IgD-negative memory B cell (primary cell): ENCODE measurements at regions not wholly inside any gene's neighbourhood (a gene's known extent, or its start where the extent isn't known, plus 50 kb on each side); places are given as distances from the start of the nearest gene placed in this dataset.

Experiments used
- H3K27ac Mint-ChIP-seq, 3 donors: one replicate each; pipeline ENCODE4 v1.8.0; 2020 to 2022; ENCODE audit warnings: mild to moderate bottlenecking in 3 of 3, mixed read lengths in 3 of 3, moderate library complexity in 1 of 3
- H3K27me3 Mint-ChIP-seq: one replicate; pipeline ENCODE4 v1.8.0; 2021; ENCODE audit warnings: mixed read lengths
- H3K36me3 Mint-ChIP-seq: one replicate; pipeline ENCODE4 v1.8.0; 2020; ENCODE audit warnings: mild to moderate bottlenecking, mixed read lengths
- H3K4me1 Mint-ChIP-seq, 3 donors: one replicate each; pipeline ENCODE4 v1.8.0; 2020 to 2022; ENCODE audit warnings: mixed read lengths in 3 of 3, mild to moderate bottlenecking in 1 of 3
- H3K4me3 Mint-ChIP-seq, 4 donors: one replicate each; pipeline ENCODE4 v1.8.0; 2020 to 2022; ENCODE audit warnings: mild to moderate bottlenecking in 4 of 4, mixed read lengths in 4 of 4, moderate library complexity in 3 of 4
- H3K9me3 Mint-ChIP-seq, 3 donors: one replicate each; pipeline ENCODE4 v1.8.0; 2020 to 2021; ENCODE audit warnings: mixed read lengths in 3 of 3, mild to moderate bottlenecking in 1 of 3

GRCh38 chr3:159892171-159892795 is 96.4 kb upstream of the IL12A start:
- Mint-ChIP-seq H3K4me1 (no peaks in the 10 kb centered on the region), H3K27ac (no peak overlapping the region), H3K4me3 (no peak overlapping the region), H3K27me3 (no peaks in the 10 kb centered on the region), H3K9me3 (no peaks in the 10 kb centered on the region), H3K36me3 (no peaks in the 10 kb centered on the region)

- Mint-ChIP-seq H3K27me3 (no peaks in the 10 kb centered on the region), H3K9me3 (no peaks in the 10 kb centered on the region), H3K36me3 (no peaks in the 10 kb centered on the region), H3K4me3 (no peak overlapping the region), H3K4me1 (no peaks in the 10 kb centered on the region), H3K27ac (no peak overlapping the region)
Measured at GRCh38 chr3:159892801-159893200, 95.8 kb upstream of the IL12A start.

GRCh38 chr3:159894386-159894785 is 94.2 kb upstream of the IL12A start:
- H3K27ac Mint-ChIP-seq = no peak overlapping the region
- no peaks in the 10 kb centered on the region for H3K4me1 Mint-ChIP-seq
- no peaks in the 10 kb centered on the region for H3K36me3 Mint-ChIP-seq
- no peak overlapping the region for H3K4me3 Mint-ChIP-seq
- H3K27me3 Mint-ChIP-seq = no peaks in the 10 kb centered on the region
- H3K9me3 Mint-ChIP-seq = no peaks in the 10 kb centered on the region

GRCh38 chr3:159895430-159895829 is 93.2 kb upstream of the IL12A start:
- Mint-ChIP-seq H3K36me3 (no peaks in the 10 kb centered on the region), H3K27ac (no peak overlapping the region), H3K4me3 (no peak overlapping the region), H3K27me3 (no peaks in the 10 kb centered on the region), H3K4me1 (no peaks in the 10 kb centered on the region), H3K9me3 (no peaks in the 10 kb centered on the region)

GRCh38 chr3:159896543-159896942 is 92.1 kb upstream of the IL12A start:
- Mint-ChIP-seq H3K4me3 (no peak overlapping the region), H3K27ac (no peak overlapping the region), H3K36me3 (peaks cover 2% of the 10 kb centered on the region), H3K9me3 (no peaks in the 10 kb centered on the region), H3K4me1 (no peaks in the 10 kb centered on the region), H3K27me3 (no peaks in the 10 kb centered on the region)

GRCh38 chr3:159897331-159898075 is 91.1 kb upstream of the IL12A start:
- Mint-ChIP-seq H3K36me3 (peaks cover 2% of the 10 kb centered on the region), H3K4me3 (no peak overlapping the region), H3K9me3 (no peaks in the 10 kb centered on the region), H3K27me3 (no peaks in the 10 kb centered on the region), H3K4me1 (peaks cover 0 to 3% (median 3%) of the 10 kb centered on the region in 3 donors), H3K27ac (no peak overlapping the region)

GRCh38 chr3:159898147-159898546 is 90.5 kb upstream of the IL12A start:
- H3K4me3 Mint-ChIP-seq = no peak overlapping the region
- H3K27me3 Mint-ChIP-seq = no peaks in the 10 kb centered on the region
- H3K27ac Mint-ChIP-seq = no peak overlapping the region
- no peaks in the 10 kb centered on the region for H3K9me3 Mint-ChIP-seq
- peaks cover 3 to 8% (median 7%) of the 10 kb centered on the region in 3 donors for H3K4me1 Mint-ChIP-seq
- peaks cover 2% of the 10 kb centered on the region for H3K36me3 Mint-ChIP-seq

- Mint-ChIP-seq H3K4me3 (no peak overlapping the region), H3K27me3 (no peaks in the 10 kb centered on the region), H3K4me1 (peaks cover 3 to 9% (median 9%) of the 10 kb centered on the region in 3 donors), H3K27ac (no peak overlapping the region), H3K36me3 (peaks cover 2% of the 10 kb centered on the region), H3K9me3 (no peaks in the 10 kb centered on the region)
Measured at GRCh38 chr3:159899166-159899565, 89.5 kb upstream of the IL12A start.

- Mint-ChIP-seq H3K27me3 (no peaks in the 10 kb centered on the region), H3K27ac (no peak overlapping the region), H3K36me3 (peaks cover 2% of the 10 kb centered on the region), H3K4me1 (peaks cover 7 to 24% (median 16%) of the 10 kb centered on the region in 3 donors), H3K9me3 (no peaks in the 10 kb centered on the region), H3K4me3 (peak overlapping the region in 1 of 4 donors; percentile 1)
Measured at GRCh38 chr3:159902546-159903314, 85.9 kb upstream of the IL12A start.

- Mint-ChIP-seq H3K27me3 (no peaks in the 10 kb centered on the region), H3K27ac (no peak overlapping the region), H3K4me1 (peaks cover 7 to 24% (median 16%) of the 10 kb centered on the region in 3 donors), H3K36me3 (peaks cover 2% of the 10 kb centered on the region), H3K4me3 (no peak overlapping the region), H3K9me3 (no peaks in the 10 kb centered on the region)
Measured at GRCh38 chr3:159904455-159904854, 84.2 kb upstream of the IL12A start.

GRCh38 chr3:159904911-159905310 is 83.7 kb upstream of the IL12A start:
- peaks cover 2% of the 10 kb centered on the region for H3K36me3 Mint-ChIP-seq
- H3K4me1 Mint-ChIP-seq = peaks cover 7 to 24% (median 16%) of the 10 kb centered on the region in 3 donors
- no peaks in the 10 kb centered on the region for H3K27me3 Mint-ChIP-seq
- no peak overlapping the region for H3K4me3 Mint-ChIP-seq
- peak overlapping the region in 1 of 3 donors; percentile 23 for H3K27ac Mint-ChIP-seq
- H3K9me3 Mint-ChIP-seq = no peaks in the 10 kb centered on the region

- H3K4me1 Mint-ChIP-seq = peaks cover 13 to 26% (median 23%) of the 10 kb centered on the region in 3 donors
- H3K36me3 Mint-ChIP-seq = no peaks in the 10 kb centered on the region
- no peaks in the 10 kb centered on the region for H3K9me3 Mint-ChIP-seq
- no peak overlapping the region for H3K27ac Mint-ChIP-seq
- H3K27me3 Mint-ChIP-seq = no peaks in the 10 kb centered on the region
- no peak overlapping the region for H3K4me3 Mint-ChIP-seq
Measured at GRCh38 chr3:159907828-159908227, 80.8 kb upstream of the IL12A start.

- Mint-ChIP-seq H3K9me3 (no peaks in the 10 kb centered on the region), H3K4me1 (peaks cover 8 to 18% (median 12%) of the 10 kb centered on the region in 3 donors), H3K27me3 (no peaks in the 10 kb centered on the region), H3K36me3 (no peaks in the 10 kb centered on the region), H3K4me3 (peak overlapping the region; percentile 65 to 95 (median 88)), H3K27ac (peak overlapping the region in 2 of 3 donors; percentile 83 to 95)
Measured at GRCh38 chr3:159910991-159911663, 77.5 kb upstream of the IL12A start.

GRCh38 chr3:159911664-159912037 is 77.0 kb upstream of the IL12A start:
- peak overlapping the region in 1 of 3 donors; percentile 95 for H3K27ac Mint-ChIP-seq
- peak overlapping the region; percentile 65 to 95 (median 88) for H3K4me3 Mint-ChIP-seq
- H3K4me1 Mint-ChIP-seq = peaks cover 8 to 14% (median 12%) of the 10 kb centered on the region in 3 donors
- H3K27me3 Mint-ChIP-seq = no peaks in the 10 kb centered on the region
- no peaks in the 10 kb centered on the region for H3K36me3 Mint-ChIP-seq
- H3K9me3 Mint-ChIP-seq = no peaks in the 10 kb centered on the region
